T47D (cell line): ENCODE measurements at regions not wholly inside any gene's neighbourhood (a gene's known extent, or its start where the extent isn't known, plus 50 kb on each side); places are given as distances from the start of the nearest gene placed in this dataset.
"Not testable (repeated sequence)": the region's sequence is repeated elsewhere in the genome, so short reads cannot be mapped to it uniquely, and the experiment has no call there.

ENCODE experiments used
- DNase-seq, 2 experiments: peaks; one replicate each; pipeline versions ENCODE4 v3.0.0 to v3.0.0-alpha.2; 2011 to 2012; ENCODE audit warnings: low read depth in 1 of 2, low spot score in 1 of 2
- JUND ChIP-seq: IDR thresholded peaks from 2 replicates; pipeline ENCODE4 v1.6.1; 2012; ENCODE audit warnings: low read depth
- in situ Hi-C: cut with HindIII; loops from 2 replicates; pipeline ENCODE4 v1.10.0; 2016; ENCODE audit warnings: low sequenced_read_pairs, low pct_unique_long_range_greater_than_20kb

DNA sequence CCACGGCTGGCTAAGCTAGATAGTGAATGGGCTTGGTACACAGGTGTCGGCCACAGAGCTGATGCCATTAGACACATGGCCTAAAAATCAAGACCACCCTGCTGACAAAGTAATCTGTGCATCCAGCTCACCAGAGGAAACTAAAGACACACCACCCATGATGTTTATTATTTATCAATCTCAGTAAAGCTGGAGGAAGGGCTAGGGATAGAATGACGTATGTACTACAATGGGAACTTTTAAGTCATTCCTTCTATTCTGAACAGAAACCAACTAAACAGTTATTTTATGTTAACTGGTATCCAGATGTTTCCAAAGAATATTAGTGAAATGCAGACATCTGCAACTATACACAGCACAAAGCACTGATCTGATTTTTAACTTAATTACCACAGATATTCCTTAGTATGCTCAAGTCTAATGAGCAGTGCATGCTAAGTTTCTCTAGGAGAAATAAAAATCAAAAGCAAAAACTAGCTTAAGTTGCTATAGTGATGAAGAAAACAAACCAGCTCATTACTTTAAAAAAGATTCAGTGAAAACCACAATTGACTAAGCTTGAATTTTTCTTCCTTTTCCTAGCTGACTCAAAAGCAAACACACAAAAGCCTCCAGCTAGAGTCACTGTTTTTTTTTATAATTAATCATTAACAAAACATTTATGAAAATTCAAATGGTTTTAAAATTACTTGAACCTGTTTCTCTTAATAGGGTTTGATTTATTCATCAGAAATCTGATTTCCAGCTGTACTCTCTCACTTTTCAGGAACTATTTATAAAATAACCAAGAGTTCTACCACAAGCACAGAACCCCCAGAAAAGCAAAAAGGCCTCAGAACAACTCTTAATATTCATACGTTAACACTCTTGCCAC lies 129.0 kb upstream of the PTPN20 start:
- DNase-seq, in situ Hi-C loops: not testable (repeated sequence)

DNA sequence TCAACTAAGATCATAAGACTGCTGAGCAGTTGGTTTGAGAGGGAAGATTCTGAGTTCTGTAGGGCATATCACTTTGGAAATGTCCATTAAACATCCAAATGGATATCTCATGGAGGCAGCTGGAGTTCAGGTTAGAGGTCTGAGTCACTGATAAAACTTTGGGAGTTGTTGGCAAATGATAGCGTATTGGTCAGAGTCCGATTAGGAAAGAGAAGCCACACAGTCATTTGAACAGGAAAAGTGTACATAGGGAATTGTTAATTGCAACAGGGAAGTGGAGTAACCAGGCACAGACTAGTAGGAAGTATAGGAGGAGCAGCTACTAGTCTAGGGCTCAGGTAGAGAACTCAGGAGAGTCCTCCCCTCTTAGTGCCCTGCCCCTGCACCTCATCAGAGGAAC lies 126.6 kb upstream of the PTPN20 start:
- in situ Hi-C loops, DNase-seq: not testable (repeated sequence)

DNA sequence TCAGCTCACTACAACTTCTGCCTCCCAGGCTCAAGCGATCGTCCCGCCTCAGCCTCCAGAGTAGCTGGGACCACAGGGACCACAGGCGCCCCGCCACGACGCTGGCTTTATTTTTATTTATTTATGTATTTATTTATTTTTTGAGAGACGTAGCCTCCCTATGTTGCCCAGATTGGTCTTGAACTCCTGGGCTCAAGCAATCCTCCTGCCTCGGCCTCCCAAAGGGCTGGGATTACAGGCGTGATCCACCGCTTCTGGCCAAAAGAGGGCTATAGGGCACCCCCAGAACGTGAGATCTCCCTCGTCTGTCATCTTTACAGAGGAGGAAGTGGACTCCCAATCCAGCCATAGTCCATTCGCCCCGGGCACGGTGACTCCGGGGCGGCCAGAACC lies 125.1 kb upstream of the PTPN20 start:
- DNase-seq, in situ Hi-C loops: not testable (repeated sequence)

DNA sequence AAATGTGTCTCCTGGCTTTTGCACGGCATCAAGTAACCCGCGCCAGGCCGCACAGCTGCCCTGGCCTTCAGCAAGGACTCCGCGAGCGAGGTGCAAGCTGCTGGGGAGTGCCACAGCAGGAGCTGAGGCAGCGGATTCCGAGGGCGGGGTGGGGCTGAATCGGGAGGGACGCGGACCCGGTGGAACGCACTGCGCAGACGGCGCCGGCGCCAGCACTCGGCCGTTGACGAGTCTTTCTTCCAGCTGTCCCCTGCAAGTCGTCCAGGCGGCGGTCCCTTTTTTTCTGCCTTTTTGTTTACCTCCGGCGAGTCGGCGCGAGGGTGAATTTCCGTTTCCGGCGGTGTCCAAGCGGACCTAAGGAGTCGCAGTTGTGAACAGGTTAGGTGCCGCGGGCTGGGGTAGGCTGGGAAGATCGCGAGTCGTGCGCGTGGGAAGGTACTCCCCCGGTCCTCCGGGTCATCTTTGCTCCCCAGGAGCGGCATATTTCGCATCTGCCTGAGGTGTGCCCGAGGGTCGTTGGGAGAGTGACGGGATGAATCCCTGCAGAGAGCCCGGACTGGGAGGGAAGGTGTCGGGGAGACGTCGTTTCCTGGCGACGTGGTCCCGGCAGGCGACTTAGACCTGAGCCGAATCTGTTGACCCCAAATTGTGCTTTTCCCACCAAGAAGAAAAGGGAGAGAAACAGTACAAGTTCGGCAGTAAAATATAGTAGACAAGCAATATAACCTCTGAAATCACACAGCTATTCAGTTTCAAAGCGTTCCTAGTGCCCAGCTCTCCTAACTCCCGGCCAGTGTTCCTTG lies 124.5 kb upstream of the PTPN20 start:
- peak; percentile 45 to 88 for DNase-seq
- in situ Hi-C loops: not testable (repeated sequence)

DNA sequence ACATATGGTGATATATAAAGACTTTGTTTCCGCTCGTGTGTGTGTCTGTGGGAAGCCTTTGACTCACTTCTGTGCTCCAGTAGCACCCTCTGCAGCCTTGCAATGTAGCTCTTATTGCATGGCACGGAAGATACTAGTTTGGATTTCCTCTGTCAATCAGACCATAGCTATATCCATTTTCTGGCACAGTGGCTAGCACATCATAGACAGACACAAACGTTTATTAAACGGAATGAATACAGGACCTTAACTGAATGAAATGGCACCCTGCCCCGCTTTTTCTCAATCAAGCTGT lies 124.0 kb upstream of the PTPN20 start:
- TF ChIP-seq JUND: no peak
- in situ Hi-C loops: no loop called here
- DNase-seq: peak; percentile 18 to 70

DNA sequence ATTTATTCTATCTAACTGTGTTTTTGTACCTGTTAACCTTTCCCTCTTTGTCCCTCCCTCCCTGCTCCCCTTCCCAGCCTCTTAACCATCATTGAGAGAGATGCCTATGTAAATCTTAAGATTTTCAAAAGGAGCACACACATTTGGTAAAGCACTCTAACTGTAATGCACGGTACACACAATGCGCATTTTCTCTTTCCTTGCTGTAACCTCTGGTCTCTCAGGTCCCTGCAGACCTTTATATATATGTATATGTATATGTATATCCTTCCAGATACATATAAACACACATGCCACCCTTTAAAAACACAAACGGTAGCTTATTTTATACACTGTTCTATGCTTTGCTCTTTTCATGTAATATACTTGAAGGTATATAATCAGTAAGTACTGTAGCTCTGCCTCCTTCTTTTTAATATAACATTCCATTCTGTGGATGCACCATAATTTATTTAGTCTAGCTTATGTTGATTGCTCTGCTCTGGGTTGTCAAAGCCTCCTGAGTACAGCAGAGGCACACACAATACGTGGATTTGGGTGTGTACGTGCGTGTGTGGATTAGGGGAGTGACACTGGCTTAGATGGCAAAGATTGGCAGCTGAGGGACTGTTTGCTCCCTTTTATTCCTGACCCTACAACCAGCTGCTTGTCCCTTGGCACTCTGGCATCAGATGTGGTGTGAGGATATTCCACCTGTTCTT lies 118.4 kb upstream of the PTPN20 start:
- DNase-seq, in situ Hi-C loops: not testable (repeated sequence)

DNA sequence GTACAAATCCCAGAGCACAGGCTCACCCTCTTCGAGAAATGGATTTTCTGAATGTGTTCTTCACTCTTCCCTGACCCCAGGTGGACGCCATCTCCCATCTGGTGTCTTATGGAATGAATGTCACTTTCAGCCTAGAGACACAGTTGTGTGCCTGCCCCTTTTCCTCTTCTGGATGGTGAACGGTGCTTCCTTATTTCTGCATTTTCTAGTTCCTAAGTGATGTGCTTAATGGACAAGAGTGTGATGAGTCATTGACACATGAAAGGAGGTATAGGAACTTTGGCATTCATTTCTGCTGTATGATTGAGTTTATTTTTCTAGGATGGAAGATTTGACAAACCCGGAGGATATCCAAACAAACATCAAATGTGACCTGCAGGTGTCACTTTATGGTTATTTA lies 114.9 kb upstream of the PTPN20 start:
- DNase-seq, in situ Hi-C loops: not testable (repeated sequence)

DNA sequence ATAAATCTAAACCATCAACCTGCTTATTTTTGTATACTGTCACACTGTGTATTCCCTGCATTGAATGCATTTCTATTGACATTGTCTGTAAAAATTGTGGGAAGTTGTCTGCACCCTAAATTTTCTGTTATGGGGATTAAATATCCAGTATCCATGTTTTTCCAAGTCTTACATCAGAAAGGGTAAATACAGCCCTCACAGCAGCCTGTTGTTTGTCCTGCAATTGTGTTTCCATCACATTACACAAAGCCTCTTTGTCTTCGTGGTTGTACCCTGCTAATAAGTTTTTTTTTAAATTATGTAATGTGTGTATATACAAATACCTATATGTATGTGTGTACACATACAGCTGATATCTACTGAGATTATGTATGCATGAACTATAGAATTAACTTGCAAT lies 109.2 kb upstream of the PTPN20 start:
- in situ Hi-C loops, DNase-seq: not testable (repeated sequence)

DNA sequence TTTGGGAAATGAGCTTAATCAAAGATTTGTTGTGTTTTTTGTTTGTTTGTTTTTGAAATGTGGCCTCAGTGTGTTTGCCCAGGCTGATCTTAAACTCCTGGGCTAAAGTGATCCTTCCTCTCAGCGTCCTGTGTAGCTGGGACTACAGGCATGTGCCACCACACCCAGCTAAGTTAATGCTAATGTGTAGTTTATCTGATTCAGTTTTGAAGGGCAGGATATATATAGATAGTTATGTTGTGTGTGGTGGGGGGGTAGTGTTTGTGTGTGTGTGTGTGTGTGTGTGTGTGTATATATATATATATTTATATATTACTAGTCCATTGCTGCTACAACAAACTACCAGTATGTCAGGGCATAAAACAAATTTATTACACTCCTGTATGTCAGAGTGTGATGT lies 108.1 kb upstream of the PTPN20 start:
- in situ Hi-C loops, DNase-seq: not testable (repeated sequence)

DNA sequence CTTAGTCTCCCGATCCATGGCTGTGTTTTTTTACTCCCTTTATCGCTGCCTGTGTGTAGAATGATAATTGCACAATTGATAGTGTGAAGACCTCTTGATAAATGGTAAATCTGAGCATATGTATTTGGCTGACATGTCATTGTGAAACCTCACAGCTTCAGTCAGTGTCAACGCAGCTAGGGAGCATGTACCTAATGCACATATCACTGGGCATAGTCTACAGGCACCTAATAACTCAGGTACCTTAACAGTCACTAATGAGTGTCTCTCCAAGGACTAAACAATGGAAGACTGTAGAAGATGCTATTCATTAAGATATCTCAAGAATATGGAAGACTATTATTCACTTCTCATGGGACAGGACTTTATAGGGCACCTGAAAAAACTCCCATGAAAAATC lies 101.0 kb upstream of the PTPN20 start:
- in situ Hi-C loops, DNase-seq: not testable (repeated sequence)

DNA sequence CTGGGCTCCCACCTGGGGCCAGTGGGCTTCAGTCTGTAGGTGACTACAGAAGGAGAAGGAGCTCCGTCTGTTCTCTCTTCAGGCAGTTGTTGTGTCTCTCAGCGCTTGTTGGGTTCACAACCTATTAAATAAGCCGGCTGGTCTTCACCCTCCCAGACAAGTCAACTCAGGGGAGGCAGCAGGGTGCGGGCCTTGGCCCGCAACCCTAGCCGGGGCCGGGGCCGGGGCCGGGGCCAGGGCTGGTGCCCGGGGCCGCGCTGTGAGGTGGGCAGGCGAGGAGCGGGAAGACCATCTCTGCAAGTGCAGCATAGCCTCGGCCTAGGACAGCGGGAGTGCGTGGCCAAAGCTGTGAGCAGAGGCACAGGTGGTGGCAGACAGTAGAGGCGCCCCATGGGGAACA lies 95.1 kb upstream of the PTPN20 start:
- DNase-seq, in situ Hi-C loops: not testable (repeated sequence)

DNA sequence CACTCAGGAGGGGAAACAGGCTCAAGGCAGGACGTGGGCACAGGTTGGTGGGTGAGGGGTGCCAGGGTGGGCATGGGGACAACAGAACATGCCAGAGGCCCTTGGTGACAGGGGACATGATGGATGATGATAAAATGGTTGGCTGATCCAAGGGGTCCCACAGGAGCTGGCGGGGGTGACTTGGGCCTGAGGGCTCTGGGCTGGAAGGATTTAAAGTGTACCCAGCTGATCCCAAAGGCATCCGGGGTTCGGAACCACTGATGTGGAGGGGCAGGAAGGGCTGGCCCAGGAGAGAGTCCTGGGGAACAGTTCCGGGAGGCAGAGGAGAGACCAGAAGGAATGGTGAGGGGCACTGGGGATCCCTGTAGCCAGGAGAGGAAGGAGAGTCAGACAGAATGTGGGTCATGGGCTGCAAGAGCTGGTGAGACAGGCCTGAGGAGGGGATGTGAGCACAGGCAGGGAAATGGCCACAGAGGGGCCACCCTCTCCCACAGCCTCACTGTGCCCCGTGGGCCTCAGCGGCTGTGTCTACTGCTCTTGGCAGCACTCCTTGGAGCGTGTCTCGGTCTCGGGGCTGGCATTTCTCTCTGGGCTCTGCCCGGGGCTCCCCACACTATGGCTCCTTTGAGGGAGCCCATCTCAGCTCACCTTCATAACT lies 70.7 kb upstream of the PTPN20 start:
- in situ Hi-C loops: not testable (repeated sequence)

DNA sequence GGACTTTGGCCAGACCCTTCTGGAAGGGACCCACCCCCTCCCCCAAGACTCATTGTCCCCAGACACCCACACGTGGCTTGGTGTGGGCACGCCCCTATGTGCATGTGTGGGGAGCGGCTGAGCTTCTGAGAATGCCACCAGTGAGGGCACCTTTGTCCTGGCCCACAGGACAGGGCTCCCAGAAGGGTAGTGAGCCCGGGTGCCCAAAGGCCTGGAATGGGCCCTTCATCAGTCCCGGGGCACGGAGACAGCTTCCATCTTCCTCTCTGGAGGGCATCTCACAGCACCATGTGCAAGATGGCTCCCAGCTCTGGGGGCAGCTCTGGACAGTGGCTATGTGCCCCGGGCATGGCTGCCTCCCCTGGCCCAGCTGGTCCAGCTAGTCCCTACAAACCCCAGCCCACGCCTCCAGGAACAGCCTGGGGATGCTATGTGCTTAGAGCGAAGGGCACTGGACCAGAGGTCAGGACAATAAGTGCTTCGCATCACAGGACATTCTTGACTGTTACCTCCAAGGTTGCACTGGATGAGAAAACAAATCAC lies 70.1 kb upstream of the PTPN20 start:
- DNase-seq, in situ Hi-C loops: not testable (repeated sequence)

More for the DNA sequence above, 70.7 kb upstream of the PTPN20 start:
- not testable (repeated sequence) for DNase-seq

DNA sequence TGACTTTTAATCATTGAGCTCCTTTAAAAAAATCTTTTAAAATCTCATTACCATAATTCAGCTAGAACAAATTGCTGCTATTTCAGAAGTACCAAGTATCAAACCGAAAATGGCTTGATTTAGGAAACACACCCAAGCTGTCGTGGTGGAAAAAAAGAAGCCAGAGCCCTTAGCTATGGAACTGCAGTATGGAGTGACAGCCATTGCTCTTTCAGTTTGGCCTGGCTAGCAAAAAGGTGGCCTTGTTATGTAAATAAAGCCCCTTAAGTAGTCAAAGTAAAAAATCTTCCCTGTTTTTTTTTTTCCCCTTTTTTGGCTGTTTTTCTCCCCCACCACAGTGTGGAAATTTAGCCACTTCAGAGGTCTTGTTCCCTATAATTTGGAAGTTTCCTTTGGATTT lies 66.0 kb upstream of the PTPN20 start:
- DNase-seq, in situ Hi-C loops: not testable (repeated sequence)

DNA sequence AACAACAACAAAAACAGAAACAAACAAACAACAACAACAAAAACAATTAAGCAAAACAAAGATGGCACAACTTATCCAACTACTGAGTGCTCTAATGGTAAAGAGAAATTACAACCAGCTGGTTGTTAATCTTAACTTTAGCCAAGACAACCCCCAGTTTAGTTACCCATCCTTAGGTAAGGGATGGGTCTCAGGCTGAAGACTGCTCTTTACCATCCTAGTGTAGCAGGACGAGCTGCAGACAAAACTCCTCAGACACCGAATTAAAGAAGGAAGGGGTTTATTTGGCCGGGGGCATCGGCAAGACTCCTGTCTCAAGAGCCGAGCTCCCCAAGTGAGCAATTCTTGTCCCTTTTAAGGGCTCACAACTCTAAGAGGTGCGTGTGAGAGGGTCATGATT lies 65.6 kb upstream of the PTPN20 start:
- DNase-seq, in situ Hi-C loops: not testable (repeated sequence)

DNA sequence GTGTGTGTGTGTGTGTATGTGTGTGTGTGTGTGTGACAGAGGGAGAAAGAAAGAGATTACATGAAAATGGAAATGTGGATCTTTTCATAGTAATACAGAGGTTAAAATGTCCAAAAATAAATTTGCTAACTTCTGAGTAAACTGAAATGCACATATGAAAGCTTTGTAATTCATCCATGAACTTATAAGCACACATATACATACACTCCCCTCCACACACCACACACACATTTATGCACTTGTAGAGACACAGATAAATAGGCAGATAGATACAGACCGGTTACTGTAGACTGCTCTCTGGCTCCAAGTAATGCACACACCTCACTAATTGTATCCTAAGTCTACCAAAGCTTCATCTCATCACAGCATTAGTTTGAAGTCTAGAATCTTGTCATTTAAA lies 50.5 kb upstream of the PTPN20 start:
- DNase-seq, in situ Hi-C loops: not testable (repeated sequence)
